Aorta (tissue), 5 donors: ENCODE measurements at regions not wholly inside any gene's neighbourhood (a gene's known extent, or its start where the extent isn't known, plus 50 kb on each side); places are given as distances from the start of the nearest gene placed in this dataset.

Source experiments
- ATAC-seq: fragments of 200-7000 bp; cut with Tn5 transposase; one replicate; pipeline ENCODE4 v1.9.1; 2022; ENCODE audit warnings: moderate library complexity; ENCODE audit not compliant: low FRiP score
- DNase-seq, 2 donors: peaks; one replicate each; pipeline ENCODE4 v3.0.0-alpha.2; 2020
- H3K27ac ChIP-seq, 2 donors: one replicate each; pipeline ENCODE4 v1.5.1; 2013; ENCODE audit warnings: low read length in 2 of 2, mild to moderate bottlenecking in 2 of 2, moderate library complexity in 2 of 2, control low read depth in 1 of 2, inconsistent platforms in 1 of 2, low read depth in 1 of 2
- H3K27me3 ChIP-seq, 2 donors: one replicate each; pipeline ENCODE4 v1.6.1; 2013; ENCODE audit warnings: control low read depth in 1 of 2, low read length in 1 of 2, mild to moderate bottlenecking in 1 of 2, moderate library complexity in 1 of 2; ENCODE audit not compliant: insufficient read depth in 2 of 2, control insufficient read depth in 1 of 2
- H3K36me3 ChIP-seq, 2 donors: one replicate each; pipeline ENCODE4 v1.6.1; 2013; ENCODE audit warnings: control low read depth in 1 of 2, low read length in 1 of 2, mild to moderate bottlenecking in 1 of 2; ENCODE audit not compliant: insufficient read depth in 2 of 2, control insufficient read depth in 1 of 2
- H3K4me1 ChIP-seq, 2 donors: one replicate each; pipeline ENCODE4 v1.6.1; 2013; ENCODE audit warnings: low read length in 2 of 2, control low read depth in 1 of 2, mild to moderate bottlenecking in 1 of 2, moderate library complexity in 1 of 2; ENCODE audit not compliant: insufficient read depth in 2 of 2, control insufficient read depth in 1 of 2
- H3K4me3 ChIP-seq, 2 donors: one replicate each; pipeline ENCODE4 v1.5.1; 2013; ENCODE audit warnings: low read length in 2 of 2, control low read depth in 1 of 2, mild to moderate bottlenecking in 1 of 2
- H3K9me3 ChIP-seq: one replicate; pipeline ENCODE4 v1.6.1; 2013; ENCODE audit warnings: mild to moderate bottlenecking, low read length; ENCODE audit not compliant: control insufficient read depth
- WGBS, 2 donors: extraction: QIAGEN DNeasy Blood & Tissue Kit; methylation state at CpG; one replicate each; pipeline ENCODE4 v1.1.7; 2013; 5-methylcytosine and 5-hydroxymethylcytosine counted together
- intact Hi-C, 2 donors: fragments of 100-400 bp; cut with DNase I; formaldehyde crosslinking; loops; one replicate each; pipeline versions ENCODE4 v1.14.2 to v1.15.0; 2022
- donor health status: healthy with polysubstance abuse.
- donor health status: Bipolar disorder and iron deficiency.
- donor health status: DM: no; HTN: no; CAD: no.
- donor health status: DM: no; HTN: no; CAD: no.
- donor health status: DM: yes; HTN: yes; CAD: no.

DNA sequence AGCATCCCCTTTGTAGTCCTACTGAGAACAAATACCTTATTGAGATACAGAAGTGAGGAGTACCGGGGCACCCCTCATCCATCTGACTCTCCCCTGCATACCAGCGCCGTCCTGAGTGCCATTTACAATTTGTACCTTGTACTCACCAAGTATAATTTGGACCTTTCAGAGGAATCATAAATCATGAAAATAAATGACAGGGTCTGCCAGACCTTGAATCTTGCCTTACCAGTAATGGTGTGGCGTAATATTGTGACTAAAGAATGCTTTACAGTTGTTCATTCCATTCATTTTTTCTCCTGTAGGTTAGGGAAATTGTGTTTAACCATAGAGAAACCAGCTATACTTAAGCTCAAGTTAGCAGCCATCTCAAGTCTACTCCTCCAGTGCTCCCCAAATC, 243.7 kb upstream of the RGS6 start:
- Histone ChIP-seq H3K27ac (no peak overlapping the region), H3K4me3 (no peak overlapping the region), H3K4me1 (peaks cover 0 to 5% of the 10 kb centered on the region in 2 donors), H3K36me3 (no peaks in the 10 kb centered on the region), H3K27me3 (no peaks in the 10 kb centered on the region), H3K9me3 (no peaks in the 10 kb centered on the region)
- ATAC-seq = no peak
- intact Hi-C loops = no loop called here
- 61 to 71% methylated on average over 4 of the region's 4 CpGs for WGBS, 2 donors
- DNase-seq = no peak

DNA sequence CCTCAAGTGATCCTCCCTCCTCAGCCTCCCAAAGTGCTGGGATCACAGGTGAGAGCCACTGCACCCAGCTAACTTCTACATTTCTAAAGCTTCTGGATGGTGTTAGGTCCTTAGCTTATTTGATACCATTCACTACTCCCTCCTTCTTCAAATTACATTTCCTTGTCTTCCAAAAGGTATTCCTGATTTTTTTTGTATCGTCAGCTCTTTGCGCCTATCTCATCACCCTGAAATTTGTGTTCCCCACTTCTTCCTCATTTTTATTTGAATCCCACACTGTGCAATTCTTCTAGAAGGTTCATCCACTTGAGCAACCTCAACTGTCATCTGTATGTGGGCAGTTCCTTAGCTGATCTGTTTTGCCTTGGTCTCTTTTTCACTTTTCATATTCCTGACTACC, 241.8 kb upstream of the RGS6 start:
- no peaks in the 10 kb centered on the region for H3K9me3 ChIP-seq
- no peak overlapping the region for H3K4me3 ChIP-seq
- DNase-seq (no peak), ATAC-seq (no peak)
- H3K36me3 ChIP-seq = no peaks in the 10 kb centered on the region
- 96 to 99% methylated on average over 2 of the region's 2 CpGs for WGBS, 2 donors
- no peaks in the 10 kb centered on the region for H3K27me3 ChIP-seq
- intact Hi-C loops = no loop called here
- no peak overlapping the region for H3K27ac ChIP-seq
- peaks cover 0 to 5% of the 10 kb centered on the region in 2 donors for H3K4me1 ChIP-seq

DNA sequence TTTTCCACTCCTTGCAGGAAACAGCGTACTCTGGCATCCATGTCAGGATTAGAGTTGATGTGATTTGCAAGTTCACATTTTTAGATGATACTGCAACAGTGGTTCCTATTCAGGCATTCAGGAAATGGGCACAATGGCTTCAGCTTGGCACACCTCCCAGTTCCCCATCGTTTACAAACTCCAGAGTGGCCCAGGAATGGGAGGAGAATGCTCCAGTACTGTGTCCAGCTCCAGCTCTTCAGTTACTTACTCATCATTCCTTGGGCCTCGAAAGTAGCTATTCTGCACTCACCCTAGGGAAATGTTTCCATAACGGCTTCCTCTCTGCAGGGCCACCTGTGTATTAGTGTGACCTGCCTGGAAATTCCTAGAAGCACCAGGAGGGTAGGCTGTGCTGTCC, 239.7 kb upstream of the RGS6 start:
- Histone ChIP-seq H3K4me1 (no peaks in the 10 kb centered on the region), H3K4me3 (no peak overlapping the region), H3K27ac (peak overlapping the region; percentile 20 to 62), H3K27me3 (no peaks in the 10 kb centered on the region), H3K36me3 (no peaks in the 10 kb centered on the region), H3K9me3 (no peaks in the 10 kb centered on the region)
- peak in 1 of 2 donors; percentile 73 for DNase-seq
- no peak for ATAC-seq
- intact Hi-C loops = no loop called here
- WGBS, 2 donors = 4 to 7% methylated on average over 4 of the region's 4 CpGs

DNA sequence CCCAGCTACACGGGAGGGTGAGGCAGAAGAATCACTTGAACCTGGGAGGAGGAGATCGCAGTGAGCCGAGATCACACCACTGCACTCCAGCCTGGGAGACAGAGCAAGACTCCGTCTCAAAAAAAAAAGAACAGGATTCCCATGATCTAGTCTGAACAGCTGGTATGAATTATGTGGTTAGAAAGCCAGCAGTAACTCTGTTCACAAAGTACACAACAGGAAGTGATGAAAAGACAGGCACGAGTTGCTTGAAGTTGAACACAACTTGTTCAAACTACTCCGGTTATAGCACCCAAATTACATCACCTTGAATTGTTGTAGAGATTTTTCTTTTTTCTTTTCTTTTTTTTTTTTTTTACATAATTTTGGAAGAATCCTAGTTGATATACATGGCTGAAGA, 238.8 kb upstream of the RGS6 start:
- no peaks in the 10 kb centered on the region for H3K27me3 ChIP-seq
- ATAC-seq (no peak), DNase-seq (no peak)
- no peak overlapping the region for H3K4me3 ChIP-seq
- 86 to 87% methylated on average over 6 of the region's 6 CpGs for WGBS, 2 donors
- no peaks in the 10 kb centered on the region for H3K4me1 ChIP-seq
- intact Hi-C loops = no loop called here
- no peak overlapping the region for H3K27ac ChIP-seq
- H3K9me3 ChIP-seq = no peaks in the 10 kb centered on the region
- H3K36me3 ChIP-seq = no peaks in the 10 kb centered on the region

DNA sequence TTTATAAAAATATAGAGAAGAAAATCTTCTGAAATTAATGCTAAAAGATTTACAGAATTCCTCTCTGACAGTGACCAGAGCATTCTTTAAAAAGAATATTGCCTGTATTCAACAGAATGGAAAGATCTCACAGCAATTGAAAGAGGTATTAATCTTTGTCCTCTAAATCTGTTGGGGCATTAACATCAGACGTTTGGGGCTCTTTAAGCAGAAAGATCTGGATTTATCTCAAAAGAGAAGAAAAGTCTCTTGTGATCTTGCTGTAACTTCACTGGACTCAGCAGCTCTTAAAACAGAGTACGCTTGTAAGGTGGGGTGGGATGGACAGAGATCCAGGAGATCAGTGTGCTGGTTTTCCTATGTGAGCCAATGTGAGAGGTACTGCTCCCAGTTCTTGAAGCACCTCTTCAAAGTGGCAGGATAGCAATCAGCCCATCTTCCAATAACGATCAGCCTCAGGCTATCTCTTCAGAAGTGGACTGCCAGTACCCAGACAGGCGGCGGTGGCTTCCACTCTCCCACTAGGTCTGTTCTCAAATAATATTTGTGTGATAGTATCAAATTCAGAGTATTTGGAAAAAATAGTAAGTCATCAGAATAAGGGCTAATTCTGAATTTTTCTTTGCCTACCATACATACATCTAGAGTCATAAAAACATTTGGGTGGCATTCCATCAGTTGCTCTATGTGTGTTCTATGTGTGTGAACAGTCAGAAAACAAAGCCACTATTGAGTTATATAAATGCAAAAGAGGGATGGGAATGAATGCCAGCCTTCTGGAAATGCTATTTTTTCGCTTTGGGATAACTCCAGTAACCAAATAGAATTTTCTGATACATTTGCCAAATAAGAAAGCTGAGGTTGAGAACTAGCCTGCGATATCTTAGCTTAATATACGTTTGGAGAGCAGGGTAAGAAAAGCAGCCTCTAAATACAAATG, 237.4 kb upstream of the RGS6 start:
- WGBS, 2 donors = 47 to 50% methylated on average over 8 of the region's 8 CpGs
- Histone ChIP-seq H3K27ac (no peak overlapping the region), H3K4me3 (no peak overlapping the region), H3K27me3 (no peaks in the 10 kb centered on the region), H3K36me3 (peaks cover 0 to 1% of the 10 kb centered on the region in 2 donors), H3K4me1 (no peaks in the 10 kb centered on the region), H3K9me3 (no peaks in the 10 kb centered on the region)
- intact Hi-C loops = no loop called here
- ATAC-seq = no peak
- no peak for DNase-seq

DNA sequence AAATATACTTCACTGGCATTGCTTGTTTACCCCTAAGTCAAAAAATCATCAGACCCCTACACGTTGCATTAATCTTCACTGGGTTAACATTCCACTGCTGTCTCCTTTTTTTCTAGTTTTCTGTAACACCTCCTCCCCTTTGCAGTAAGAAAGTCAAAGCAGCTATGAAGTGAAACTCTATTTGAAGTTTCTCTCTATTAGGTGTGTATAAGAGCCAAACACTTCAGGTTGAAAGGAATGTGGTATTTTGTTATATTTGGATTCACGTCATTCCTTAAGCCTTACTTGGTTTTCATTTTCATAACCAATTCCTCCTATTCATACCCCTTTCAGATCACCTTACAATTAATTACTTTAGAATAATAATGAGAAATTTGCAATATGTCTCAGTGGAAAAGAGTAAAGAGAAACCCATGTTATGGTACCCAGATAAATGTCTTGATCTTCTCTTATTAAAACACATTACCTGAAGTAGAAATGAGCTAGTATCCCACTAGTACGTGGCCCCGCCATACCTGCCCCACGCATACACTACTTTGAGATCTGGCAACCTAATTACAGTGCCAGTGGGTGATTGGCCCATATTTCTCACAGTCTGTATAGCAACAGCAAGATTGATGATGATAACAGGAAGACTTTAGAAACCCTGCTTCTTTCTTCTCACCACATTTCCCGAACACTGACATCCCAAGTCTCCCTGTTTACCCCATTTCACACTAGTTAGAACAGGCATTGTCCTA, 236.4 kb upstream of the RGS6 start:
- no peaks in the 10 kb centered on the region for H3K4me1 ChIP-seq
- 65 to 68% methylated on average over 6 of the region's 6 CpGs for WGBS, 2 donors
- ATAC-seq = no peak
- peaks cover 0 to 1% of the 10 kb centered on the region in 2 donors for H3K36me3 ChIP-seq
- no peaks in the 10 kb centered on the region for H3K27me3 ChIP-seq
- DNase-seq = no peak
- H3K27ac ChIP-seq = no peak overlapping the region
- no peak overlapping the region for H3K4me3 ChIP-seq
- intact Hi-C loops = no loop called here
- H3K9me3 ChIP-seq = no peaks in the 10 kb centered on the region

DNA sequence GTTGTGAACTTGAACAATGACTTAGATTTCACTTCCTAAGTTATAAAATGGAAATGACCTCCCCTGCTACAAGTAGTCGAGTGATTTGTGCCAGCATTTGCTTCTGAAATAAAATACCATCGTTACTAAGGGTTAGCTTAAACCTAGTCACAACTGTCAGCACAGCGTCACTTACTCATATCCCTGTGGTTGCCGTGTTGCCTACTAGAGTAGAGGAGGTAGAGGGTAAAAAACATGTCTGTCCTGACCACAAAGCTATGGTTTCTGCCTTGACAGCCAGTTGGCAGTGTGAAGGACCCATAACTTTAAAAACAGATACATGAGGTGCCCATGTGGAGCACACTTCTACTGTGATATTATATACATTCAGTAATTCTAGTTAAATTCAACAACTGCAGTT, 234.2 kb upstream of the RGS6 start:
- Histone ChIP-seq H3K4me3 (no peak overlapping the region), H3K4me1 (no peaks in the 10 kb centered on the region), H3K27me3 (no peaks in the 10 kb centered on the region), H3K9me3 (no peaks in the 10 kb centered on the region), H3K27ac (no peak overlapping the region), H3K36me3 (peaks cover 0 to 1% of the 10 kb centered on the region in 2 donors)
- intact Hi-C loops = no loop called here
- no peak for ATAC-seq
- WGBS, 2 donors = 91 to 92% methylated on average over 4 of the region's 4 CpGs
- DNase-seq = no peak

DNA sequence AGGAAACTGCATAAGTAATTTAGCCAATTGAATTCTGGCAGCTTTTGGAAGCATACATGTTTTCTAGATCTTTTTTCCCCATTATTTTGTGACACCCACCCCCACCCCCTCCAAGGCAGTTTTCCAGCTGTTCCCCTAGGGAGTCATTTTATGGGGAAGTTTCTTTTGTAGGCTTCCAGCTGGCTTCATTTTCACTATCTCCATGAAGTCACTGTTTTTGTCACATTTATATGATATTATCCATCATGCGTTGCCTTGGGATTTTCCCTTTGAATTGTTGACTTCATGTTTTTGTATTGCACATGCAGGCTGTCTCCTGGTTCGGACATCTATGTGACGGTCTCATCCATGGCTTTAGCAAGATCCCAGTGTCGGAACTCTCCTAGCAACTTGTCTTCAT, 233.6 kb upstream of the RGS6 start:
- 92 to 97% methylated on average over 4 of the region's 4 CpGs for WGBS, 2 donors
- DNase-seq = no peak
- Histone ChIP-seq H3K27me3 (no peaks in the 10 kb centered on the region), H3K4me3 (no peak overlapping the region), H3K9me3 (no peaks in the 10 kb centered on the region), H3K27ac (no peak overlapping the region), H3K4me1 (peaks cover 0 to 3% of the 10 kb centered on the region in 2 donors), H3K36me3 (peaks cover 0 to 1% of the 10 kb centered on the region in 2 donors)
- ATAC-seq = peak; percentile 44
- intact Hi-C loops = no loop called here
